Transverse colon (tissue), 4 donors: ENCODE measurements at regions not wholly inside any gene's neighbourhood (a gene's known extent, or its start where the extent isn't known, plus 50 kb on each side); places are given as distances from the start of the nearest gene placed in this dataset.

ENCODE experiments used
- DNase-seq: peaks from one replicate; pipeline ENCODE4 v3.0.0-alpha.2; 2019
- H3K27ac ChIP-seq, 4 donors: fragments of 200-600 bp; sonication (generic); 2 replicates each; pipeline ENCODE4 v1.5.1; 2016 to 2018; ENCODE audit warnings: inconsistent platforms in 4 of 4
- H3K27me3 ChIP-seq: fragments of 200-600 bp; sonication (generic); 2 replicates; pipeline ENCODE4 v1.5.1; 2017; ENCODE audit warnings: inconsistent platforms
- H3K36me3 ChIP-seq, 4 donors: fragments of 200-600 bp; sonication (generic); 2 replicates each; pipeline ENCODE4 v1.5.1; 2017 to 2019; ENCODE audit warnings: inconsistent platforms in 4 of 4
- H3K4me1 ChIP-seq, 4 donors: fragments of 200-600 bp; sonication (generic); 2 replicates each; pipeline ENCODE4 v1.5.1; 2017 to 2020; ENCODE audit warnings: inconsistent platforms in 4 of 4
- H3K4me3 ChIP-seq, 4 donors: fragments of 200-600 bp; sonication (generic); 1 replicate in 1 of 4; 2 replicates in 3 of 4; pipeline versions ENCODE4 v1.5.1 to v1.6.1; 2017 to 2019; ENCODE audit warnings: inconsistent platforms in 4 of 4
- H3K9me3 ChIP-seq, 2 donors: fragments of 200-600 bp; sonication (generic); 2 replicates each; pipeline ENCODE4 v1.5.1; 2017 to 2019; ENCODE audit warnings: inconsistent platforms in 2 of 2
- CTCF ChIP-seq, 5 experiments: fragments of 200-600 bp in 3 of 5; fragments of 450-650 bp in 2 of 5; sonication (generic) in 3 of 5; IDR thresholded peaks; 1 replicate in 2 of 5; 2 replicates in 3 of 5; pipeline ENCODE4 v1.5.1; 2016 to 2017; ENCODE audit warnings: antibody characterized with exemption in 5 of 5, inconsistent platforms in 3 of 5, mild to moderate bottlenecking in 2 of 5, moderate library complexity in 1 of 5
- EP300 ChIP-seq: sonication (generic); formaldehyde crosslinking; IDR thresholded peaks from one replicate; pipeline ENCODE4 v1.6.1; 2017; ENCODE audit warnings: antibody characterized with exemption, low read depth
- POLR2A ChIP-seq: fragments of 450-650 bp; IDR thresholded peaks from one replicate; pipeline ENCODE4 v1.6.1; 2016; ENCODE audit warnings: antibody characterized with exemption, mild to moderate bottlenecking, moderate library complexity
- POLR2AphosphoS5 ChIP-seq, 3 donors: sonication (generic); formaldehyde crosslinking; IDR thresholded peaks; one replicate each; pipeline ENCODE4 v1.6.1; 2016; ENCODE audit warnings: antibody characterized with exemption in 3 of 3
- WGBS, 2 donors: methylation state at CpG; one replicate each; pipeline ENCODE4 v1.1.5; 2018; ENCODE audit warnings: low coverage in 1 of 2; 5-methylcytosine and 5-hydroxymethylcytosine counted together
- in situ Hi-C, 4 donors: fragments of 200-750 bp; cut with MboI; loops; one replicate each; pipeline versions ENCODE4 v1.15.0 to v1.15.1; 2017; ENCODE audit warnings: low sequenced_read_pairs in 3 of 4, low pct_ligation_motif_present in 1 of 4, low pct_unique_long_range_greater_than_20kb in 1 of 4
- intact Hi-C: fragments of 100-400 bp; cut with DNase I; formaldehyde crosslinking; loops from one replicate; pipeline ENCODE4 v1.15.1; 2023; ENCODE audit warnings: low total_unique reads

- intact Hi-C loops (loop anchor here (5.0 kb wide), 1 partner anchor 215 kb away; no protein-coding TSS in a partner anchor), in situ Hi-C loops (no loop called here)
- H3K9me3 ChIP-seq: no peaks in the 10 kb centered on the region
- H3K27ac ChIP-seq: peak overlapping the region in 1 of 4 donors; percentile 25
- 60 to 62% methylated on average over 2 to 10 of the region's 10 CpGs for WGBS, 2 donors
- no peaks in the 10 kb centered on the region for H3K27me3 ChIP-seq
- H3K4me1 ChIP-seq: peaks cover 0 to 9% (median 0%) of the 10 kb centered on the region in 4 donors
- no peak for DNase-seq
- H3K4me3 ChIP-seq: no peak overlapping the region
- H3K36me3 ChIP-seq: no peaks in the 10 kb centered on the region
- TF ChIP-seq POLR2AphosphoS5 (IDR thresholded peaks at IDR 0.05) (no peak), CTCF (IDR thresholded peaks at IDR 0.05) (no peak), EP300 (no peak), POLR2A (no peak)
These were observed 105.0 kb upstream of the DUSP22 start for GRCh38 chr6:187210-187861.

GRCh38 chr6:188821-189655 is 103.2 kb upstream of the DUSP22 start:
- intact Hi-C loops: loop anchor here (5.0 kb wide), 1 partner anchor 213 kb away; no protein-coding TSS in a partner anchor
- Histone ChIP-seq H3K27me3 (no peaks in the 10 kb centered on the region), H3K4me1 (peaks cover 0 to 9% (median 0%) of the 10 kb centered on the region in 4 donors), H3K36me3 (no peaks in the 10 kb centered on the region), H3K9me3 (no peaks in the 10 kb centered on the region), H3K4me3 (no peak overlapping the region), H3K27ac (no peak overlapping the region)
- TF ChIP-seq POLR2AphosphoS5 (IDR thresholded peaks at IDR 0.05) (no peak), CTCF (IDR thresholded peaks at IDR 0.05) (peak; percentile 64 to 86 (median 67))
- in situ Hi-C loops: no loop called here
- DNase-seq: peak; percentile 85
- WGBS, 2 donors: 29 to 50% methylated on average over 6 to 13 of the region's 13 CpGs

GRCh38 chr6:189676-190075 is 102.6 kb upstream of the DUSP22 start:
- intact Hi-C loops: loop anchor here (5.0 kb wide), 1 partner anchor 213 kb away; no protein-coding TSS in a partner anchor
- TF ChIP-seq CTCF (IDR thresholded peaks at IDR 0.05) (no peak), POLR2AphosphoS5 (IDR thresholded peaks at IDR 0.05) (no peak), POLR2A (no peak), EP300 (no peak)

GRCh38 chr6:190596-191395 is 101.5 kb upstream of the DUSP22 start:
- Histone ChIP-seq H3K4me1 (peaks cover 2 to 15% (median 6%) of the 10 kb centered on the region in 4 donors), H3K27ac (no peak overlapping the region), H3K27me3 (no peaks in the 10 kb centered on the region), H3K9me3 (no peaks in the 10 kb centered on the region), H3K36me3 (no peaks in the 10 kb centered on the region), H3K4me3 (no peak overlapping the region)
- TF ChIP-seq POLR2AphosphoS5 (IDR thresholded peaks at IDR 0.05) (no peak), EP300 (no peak), POLR2A (no peak), CTCF (IDR thresholded peaks at IDR 0.05) (no peak)
- WGBS, 2 donors: 74 to 94% methylated on average over 3 to 11 of the region's 11 CpGs
- intact Hi-C loops: no loop called here
- no peak for DNase-seq
- in situ Hi-C loops: no loop called here

More at GRCh38 chr6:189676-190075, 102.6 kb upstream of the DUSP22 start:
- H3K36me3 ChIP-seq: no peaks in the 10 kb centered on the region
- H3K27ac ChIP-seq: no peak overlapping the region
- H3K27me3 ChIP-seq: no peaks in the 10 kb centered on the region
- 69 to 77% methylated on average over 8 of the region's 8 CpGs for WGBS, 2 donors
- DNase-seq: no peak
- in situ Hi-C loops: no loop called here
- H3K9me3 ChIP-seq: no peaks in the 10 kb centered on the region
- no peak overlapping the region for H3K4me3 ChIP-seq
- peaks cover 0 to 9% (median 2%) of the 10 kb centered on the region in 4 donors for H3K4me1 ChIP-seq
